Neuronal stem cell (in vitro differentiated cells): ENCODE measurements at regions not wholly inside any gene's neighbourhood (a gene's known extent, or its start where the extent isn't known, plus 50 kb on each side); places are given as distances from the start of the nearest gene placed in this dataset.

Source experiments
- DNase-seq: peaks from one replicate; pipeline ENCODE4 v3.0.0-alpha.2; 2013; ENCODE audit warnings: low spot score
- H2AFZ ChIP-seq: one replicate; pipeline ENCODE4 v1.6.1; 2013; ENCODE audit warnings: mild to moderate bottlenecking, low read length, inconsistent platforms
- H2AK5ac ChIP-seq: 2 replicates; pipeline ENCODE4 v1.6.1; 2013; ENCODE audit warnings: low read depth, mild to moderate bottlenecking, inconsistent platforms, low read length, moderate library complexity, mixed read lengths
- H2BK120ac ChIP-seq: 2 replicates; pipeline ENCODE4 v1.6.1; 2013; ENCODE audit warnings: low read depth, mild to moderate bottlenecking, inconsistent platforms, low read length, moderate library complexity, mixed read lengths
- H2BK12ac ChIP-seq: one replicate; pipeline ENCODE4 v1.6.1; 2013; ENCODE audit warnings: low read length, inconsistent platforms
- H2BK15ac ChIP-seq: 2 replicates; pipeline ENCODE4 v1.6.1; 2013; ENCODE audit warnings: mild to moderate bottlenecking, low read length, inconsistent platforms, mixed read lengths
- H2BK5ac ChIP-seq: one replicate; pipeline ENCODE4 v1.6.1; 2013; ENCODE audit warnings: inconsistent platforms, mild to moderate bottlenecking, low read length, moderate library complexity
- H3K14ac ChIP-seq: one replicate; pipeline ENCODE4 v1.6.1; 2013; ENCODE audit warnings: low read length, inconsistent platforms
- H3K18ac ChIP-seq: 2 replicates; pipeline ENCODE4 v1.6.1; 2013; ENCODE audit warnings: low read length, inconsistent platforms
- H3K23ac ChIP-seq: 2 replicates; pipeline ENCODE4 v1.6.1; 2013; ENCODE audit warnings: low read depth, mild to moderate bottlenecking, mixed read lengths, low read length, inconsistent platforms; ENCODE audit not compliant: poor library complexity
- H3K27ac ChIP-seq: replicated peaks from 3 replicates; pipeline ENCODE4 v1.5.1; 2013; ENCODE audit warnings: low read length, inconsistent platforms
- H3K27me3 ChIP-seq, 3 experiments: 2 replicates each; pipeline ENCODE4 v1.6.1; 2013; ENCODE audit warnings: low read length in 3 of 3, mild to moderate bottlenecking in 2 of 3, inconsistent platforms in 1 of 3, low read depth in 1 of 3, mixed read lengths in 1 of 3, moderate library complexity in 1 of 3; ENCODE audit not compliant: control insufficient read depth in 3 of 3, insufficient read depth in 3 of 3
- H3K36me3 ChIP-seq, 2 donors: replicated peaks in 1 of 2; 2 replicates each; pipeline ENCODE4 v1.6.1; 2013; ENCODE audit warnings: low read length in 2 of 2; ENCODE audit not compliant: control insufficient read depth in 2 of 2, insufficient read depth in 2 of 2
- H3K4ac ChIP-seq: 2 replicates; pipeline ENCODE4 v1.6.1; 2013; ENCODE audit warnings: inconsistent platforms, mild to moderate bottlenecking, low read length, moderate library complexity
- H3K4me1 ChIP-seq, 2 donors: 1 replicate in 1 of 2; 2 replicates in 1 of 2; pipeline ENCODE4 v1.6.1; 2013; ENCODE audit warnings: low read length in 2 of 2, low read depth in 1 of 2; ENCODE audit not compliant: control insufficient read depth in 2 of 2, insufficient read depth in 1 of 2
- H3K4me2 ChIP-seq: one replicate; pipeline ENCODE4 v1.6.1; 2013; ENCODE audit warnings: mild to moderate bottlenecking, low read length, inconsistent platforms; ENCODE audit not compliant: insufficient read depth, poor library complexity, severe bottlenecking
- H3K4me3 ChIP-seq, 2 donors: 2 replicates each; pipeline ENCODE4 v1.5.1; 2013; ENCODE audit warnings: low read length in 2 of 2, mild to moderate bottlenecking in 2 of 2, inconsistent platforms in 1 of 2, moderate library complexity in 1 of 2
- H3K79me1 ChIP-seq: one replicate; pipeline ENCODE4 v1.6.1; 2013; ENCODE audit warnings: low read depth, mild to moderate bottlenecking, inconsistent platforms, low read length, moderate library complexity
- H3K9ac ChIP-seq: one replicate; pipeline ENCODE4 v1.6.1; 2013; ENCODE audit warnings: mild to moderate bottlenecking, low read depth, low read length, inconsistent platforms; ENCODE audit not compliant: poor library complexity
- H3K9me3 ChIP-seq, 2 donors: replicated peaks in 1 of 2; 2 replicates each; pipeline versions ENCODE3 to v1.6.1; 2013; ENCODE audit warnings: low read length in 2 of 2, mild to moderate bottlenecking in 2 of 2, inconsistent platforms in 1 of 2, low read depth in 1 of 2, mixed read lengths in 1 of 2, moderate library complexity in 1 of 2; ENCODE audit not compliant: control insufficient read depth in 2 of 2, insufficient read depth in 1 of 2
- H4K8ac ChIP-seq: one replicate; pipeline ENCODE4 v1.6.1; 2013; ENCODE audit warnings: low read depth, mild to moderate bottlenecking, inconsistent platforms, low read length, moderate library complexity
- H4K91ac ChIP-seq: one replicate; pipeline ENCODE4 v1.6.1; 2013; ENCODE audit warnings: low read length, low read depth, mild to moderate bottlenecking, inconsistent platforms; ENCODE audit not compliant: poor library complexity
- WGBS, 2 donors: extraction: QIAGEN DNeasy Blood & Tissue Kit; methylation state at CpG; one replicate each; pipeline ENCODE4 v1.1.7; 2013; ENCODE audit warnings: missing lambda C conversion rate in 2 of 2, mixed read lengths in 1 of 2; ENCODE audit not compliant: insufficient read length in 2 of 2, insufficient replicate concordance in 1 of 2; ENCODE audit errors: extremely low coverage in 2 of 2; 5-methylcytosine and 5-hydroxymethylcytosine counted together

- peaks cover 6 to 9% of the 10 kb centered on the region in 2 donors for H3K4me1 ChIP-seq
- H3K27ac ChIP-seq, result no peak overlapping the region
- no peak overlapping the region for H4K91ac ChIP-seq
- H3K36me3 ChIP-seq, result no peaks in the 10 kb centered on the region
- H2AK5ac ChIP-seq, result no peak overlapping the region
- H3K9me3 ChIP-seq, result no peaks in the 10 kb centered on the region
- H2BK5ac ChIP-seq, result no peak overlapping the region
- no peak overlapping the region for H4K8ac ChIP-seq
- no peak overlapping the region for H3K4me3 ChIP-seq
- no peak overlapping the region for H3K4me2 ChIP-seq
- H2BK15ac ChIP-seq, result no peak overlapping the region
- H2AFZ ChIP-seq, result peak overlapping the region; percentile 25
- WGBS, 2 donors, result no CpG with 5 or more reads among the region's 1 CpG
- H3K14ac ChIP-seq, result no peak overlapping the region
- H3K18ac ChIP-seq, result no peak overlapping the region
- H3K27me3 ChIP-seq, result no peaks in the 10 kb centered on the region
- H3K79me1 ChIP-seq, result no peaks in the 10 kb centered on the region
- H2BK120ac ChIP-seq, result no peak overlapping the region
- no peak overlapping the region for H3K23ac ChIP-seq
- no peak overlapping the region for H3K4ac ChIP-seq
- H3K9ac ChIP-seq, result no peak overlapping the region
- no peak for DNase-seq
- H2BK12ac ChIP-seq, result no peak overlapping the region
These were observed 364.7 kb upstream of the NFE2L3 start for GRCh38 chr7:25787336-25787735.

GRCh38 chr7:25788371-25788770 lies 363.6 kb upstream of the NFE2L3 start:
- H3K23ac ChIP-seq, result no peak overlapping the region
- no peak overlapping the region for H3K4me2 ChIP-seq
- no peak overlapping the region for H3K27ac ChIP-seq
- no peak overlapping the region for H4K91ac ChIP-seq
- H2BK12ac ChIP-seq, result no peak overlapping the region
- peaks cover 6 to 9% of the 10 kb centered on the region in 2 donors for H3K4me1 ChIP-seq
- no peak overlapping the region for H3K4ac ChIP-seq
- no peak overlapping the region for H3K14ac ChIP-seq
- no peaks in the 10 kb centered on the region for H3K27me3 ChIP-seq
- H2BK15ac ChIP-seq, result no peak overlapping the region
- H3K79me1 ChIP-seq, result no peaks in the 10 kb centered on the region
- no peak for DNase-seq
- no peaks in the 10 kb centered on the region for H3K36me3 ChIP-seq
- no peak overlapping the region for H2AFZ ChIP-seq
- no peak overlapping the region for H2BK120ac ChIP-seq
- H3K4me3 ChIP-seq, result no peak overlapping the region
- H3K9me3 ChIP-seq, result no peaks in the 10 kb centered on the region
- no peak overlapping the region for H4K8ac ChIP-seq
- H2AK5ac ChIP-seq, result no peak overlapping the region
- H3K18ac ChIP-seq, result no peak overlapping the region
- no peak overlapping the region for H2BK5ac ChIP-seq
- no peak overlapping the region for H3K9ac ChIP-seq

GRCh38 chr7:25788961-25789620 lies 362.9 kb upstream of the NFE2L3 start:
- H4K8ac ChIP-seq, result no peak overlapping the region
- no peak overlapping the region for H3K23ac ChIP-seq
- no peak overlapping the region for H2BK5ac ChIP-seq
- no peaks in the 10 kb centered on the region for H3K36me3 ChIP-seq
- no peaks in the 10 kb centered on the region for H3K27me3 ChIP-seq
- peaks cover 6 to 9% of the 10 kb centered on the region in 2 donors for H3K4me1 ChIP-seq
- H2BK120ac ChIP-seq, result no peak overlapping the region
- H2BK15ac ChIP-seq, result no peak overlapping the region
- H2AK5ac ChIP-seq, result no peak overlapping the region
- H2AFZ ChIP-seq, result no peak overlapping the region
- H3K9ac ChIP-seq, result no peak overlapping the region
- H3K4me3 ChIP-seq, result no peak overlapping the region
- no peak overlapping the region for H3K18ac ChIP-seq
- H3K79me1 ChIP-seq, result no peaks in the 10 kb centered on the region
- no peak overlapping the region for H3K4ac ChIP-seq
- H2BK12ac ChIP-seq, result no peak overlapping the region
- H3K27ac ChIP-seq, result no peak overlapping the region
- no peak overlapping the region for H4K91ac ChIP-seq
- WGBS, 2 donors, result no CpG with 5 or more reads among the region's 3 CpGs
- H3K14ac ChIP-seq, result no peak overlapping the region
- H3K9me3 ChIP-seq, result no peaks in the 10 kb centered on the region
- H3K4me2 ChIP-seq, result no peak overlapping the region
- no peak for DNase-seq

GRCh38 chr7:25789701-25790640 lies 362.0 kb upstream of the NFE2L3 start:
- no peak overlapping the region for H4K91ac ChIP-seq
- H2AK5ac ChIP-seq, result no peak overlapping the region
- peak; percentile 4 for DNase-seq
- H2BK120ac ChIP-seq, result no peak overlapping the region
- H4K8ac ChIP-seq, result no peak overlapping the region
- WGBS, 2 donors, result no CpG with 5 or more reads among the region's 13 CpGs
- no peak overlapping the region for H2BK15ac ChIP-seq
- no peak overlapping the region for H3K27ac ChIP-seq
- no peak overlapping the region for H3K18ac ChIP-seq
- no peak overlapping the region for H3K4me2 ChIP-seq
- H2AFZ ChIP-seq, result peak overlapping the region; percentile 44
- no peak overlapping the region for H3K23ac ChIP-seq
- H2BK12ac ChIP-seq, result no peak overlapping the region
- no peak overlapping the region for H3K4me3 ChIP-seq
- H3K36me3 ChIP-seq, result no peaks in the 10 kb centered on the region
- H3K27me3 ChIP-seq, result no peaks in the 10 kb centered on the region
- H3K4ac ChIP-seq, result no peak overlapping the region
- no peak overlapping the region for H3K14ac ChIP-seq
- no peaks in the 10 kb centered on the region for H3K79me1 ChIP-seq
- no peak overlapping the region for H3K9ac ChIP-seq
- H3K9me3 ChIP-seq, result no peaks in the 10 kb centered on the region
- H2BK5ac ChIP-seq, result no peak overlapping the region
- H3K4me1 ChIP-seq, result peaks cover 6 to 10% of the 10 kb centered on the region in 2 donors
